Muscle of leg (tissue), 3 donors: ENCODE measurements at regions not wholly inside any gene's neighbourhood (a gene's known extent, or its start where the extent isn't known, plus 50 kb on each side); places are given as distances from the start of the nearest gene placed in this dataset.

Experiments used
- DNase-seq: peaks from one replicate; pipeline ENCODE4 v3.0.0; 2013
- H3K27ac ChIP-seq: one replicate; pipeline ENCODE4 v1.5.1; 2013; ENCODE audit warnings: mild to moderate bottlenecking, low read length, control low read depth
- H3K27me3 ChIP-seq: one replicate; pipeline ENCODE4 v1.6.1; 2013; ENCODE audit warnings: low read length; ENCODE audit not compliant: control insufficient read depth, insufficient read depth
- H3K36me3 ChIP-seq: one replicate; pipeline ENCODE4 v1.6.1; 2013; ENCODE audit warnings: low read length; ENCODE audit not compliant: control insufficient read depth, insufficient read depth
- H3K4me1 ChIP-seq: one replicate; pipeline ENCODE4 v1.6.1; 2013; ENCODE audit warnings: low read length; ENCODE audit not compliant: control insufficient read depth, insufficient read depth
- H3K4me3 ChIP-seq: one replicate; pipeline ENCODE4 v1.5.1; 2013; ENCODE audit warnings: low read length, control low read depth
- H3K9me3 ChIP-seq: replicated peaks from 2 replicates; pipeline ENCODE4 v1.6.1; 2013; ENCODE audit warnings: low read depth, low read length; ENCODE audit not compliant: control insufficient read depth
- WGBS: methylation state at CpG from one replicate; pipeline ENCODE4 v1.1.5; 2013; ENCODE audit warnings: missing lambda C conversion rate; ENCODE audit not compliant: insufficient coverage; 5-methylcytosine and 5-hydroxymethylcytosine counted together

DNA sequence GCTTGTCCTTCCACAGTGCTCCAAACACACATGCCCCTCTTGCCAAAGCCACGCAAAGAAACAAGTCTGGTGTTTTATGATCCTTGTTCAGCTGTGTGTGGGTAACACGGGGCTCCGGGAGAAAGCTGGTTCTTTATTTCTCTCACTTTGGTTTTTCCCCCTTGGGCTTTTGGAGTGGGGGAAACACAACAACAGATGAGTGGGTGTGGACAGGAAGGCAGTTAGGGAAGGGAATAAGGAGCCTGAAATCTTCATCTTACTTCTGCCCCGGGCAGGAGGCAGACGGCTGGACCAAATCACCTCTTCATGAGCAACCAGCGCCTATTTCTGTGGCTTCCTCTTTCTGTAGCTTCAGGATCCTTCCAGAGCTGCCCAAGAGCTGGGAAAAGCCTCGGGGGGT lies 218.5 kb downstream of the PHETA1 start:
- H3K27me3 ChIP-seq = peaks cover 24% of the 10 kb centered on the region
- DNase-seq = no peak
- WGBS = 0% methylated on average over 2 of the region's 7 CpGs
- no peaks in the 10 kb centered on the region for H3K4me1 ChIP-seq
- H3K4me3 ChIP-seq = no peak overlapping the region
- H3K9me3 ChIP-seq = peaks cover 2% of the 10 kb centered on the region
- no peaks in the 10 kb centered on the region for H3K36me3 ChIP-seq
- no peak overlapping the region for H3K27ac ChIP-seq

- no peaks in the 10 kb centered on the region for H3K36me3 ChIP-seq
Observed at GRCh38 chr12:111149299-111149698, 219.6 kb downstream of the PHETA1 start.

DNA sequence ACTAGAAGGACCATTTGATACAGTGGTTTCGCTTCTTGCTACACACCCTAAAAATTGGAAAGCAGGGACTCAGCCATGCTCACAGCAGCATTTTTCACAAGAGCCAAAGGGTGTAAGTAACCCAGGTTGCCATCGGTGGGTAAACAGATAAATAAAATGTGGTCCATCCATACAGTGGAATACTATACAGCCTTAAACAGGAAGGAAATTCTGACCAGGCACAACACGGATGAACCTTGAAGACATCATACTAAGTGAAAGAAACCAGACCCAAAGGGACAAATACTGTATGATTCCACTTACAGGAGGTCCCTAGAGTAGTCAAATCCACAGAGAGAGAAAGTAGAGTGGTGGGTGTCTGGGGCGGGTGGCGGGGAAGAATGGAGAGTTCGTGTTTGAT lies 220.9 kb downstream of the PHETA1 start:
- DNase-seq = no peak
- no peak overlapping the region for H3K27ac ChIP-seq
- H3K4me3 ChIP-seq = no peak overlapping the region
- peaks cover 13% of the 10 kb centered on the region for H3K27me3 ChIP-seq
- peaks cover 2% of the 10 kb centered on the region for H3K9me3 ChIP-seq
- H3K4me1 ChIP-seq = no peaks in the 10 kb centered on the region
- H3K36me3 ChIP-seq = no peaks in the 10 kb centered on the region
- WGBS = 92% methylated on average over 3 of the region's 6 CpGs

More at GRCh38 chr12:111149299-111149698, 219.6 kb downstream of the PHETA1 start:
- H3K9me3 ChIP-seq = peaks cover 2% of the 10 kb centered on the region
- 84% methylated on average over 2 of the region's 4 CpGs for WGBS
- no peaks in the 10 kb centered on the region for H3K4me1 ChIP-seq
- H3K27ac ChIP-seq = no peak overlapping the region
- DNase-seq = no peak
- peaks cover 20% of the 10 kb centered on the region for H3K27me3 ChIP-seq
- H3K4me3 ChIP-seq = no peak overlapping the region

- no peaks in the 10 kb centered on the region for H3K36me3 ChIP-seq
- H3K4me1 ChIP-seq = no peaks in the 10 kb centered on the region
- H3K9me3 ChIP-seq = peaks cover 2% of the 10 kb centered on the region
- no peak overlapping the region for H3K4me3 ChIP-seq
- peaks cover 7% of the 10 kb centered on the region for H3K27me3 ChIP-seq
- no CpG with 5 or more reads among the region's 11 CpGs for WGBS
- no peak overlapping the region for H3K27ac ChIP-seq
- no peak for DNase-seq
Observed at GRCh38 chr12:111143271-111143670, 222.9 kb upstream of the MYL2 start.

DNA sequence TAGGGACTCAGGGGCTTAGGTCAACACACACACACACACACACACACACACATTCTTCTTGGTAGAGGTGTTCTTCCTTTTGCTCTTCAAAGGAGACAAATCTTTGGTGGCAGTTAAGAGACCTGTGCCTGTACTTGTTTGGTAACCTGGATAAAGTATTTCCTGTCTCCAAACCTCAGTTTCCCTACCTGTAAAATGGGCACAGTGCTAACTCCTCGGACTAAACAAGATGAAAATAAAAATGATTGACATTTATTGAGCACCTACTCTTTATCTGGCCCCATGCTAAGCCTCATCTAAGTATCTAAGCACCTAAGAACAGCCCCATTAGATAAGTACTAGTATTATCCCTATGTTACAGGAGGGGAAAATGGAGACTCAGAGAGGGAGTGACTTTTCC lies 220.8 kb upstream of the MYL2 start:
- H3K9me3 ChIP-seq = no peaks in the 10 kb centered on the region
- no peaks in the 10 kb centered on the region for H3K36me3 ChIP-seq
- no peak overlapping the region for H3K4me3 ChIP-seq
- H3K27ac ChIP-seq = no peak overlapping the region
- peaks cover 7% of the 10 kb centered on the region for H3K27me3 ChIP-seq
- no peaks in the 10 kb centered on the region for H3K4me1 ChIP-seq
- no CpG with 5 or more reads among the region's 1 CpG for WGBS
- DNase-seq = no peak

GRCh38 chr12:111138016-111138415 lies 217.6 kb upstream of the MYL2 start:
- H3K4me3 ChIP-seq = no peak overlapping the region
- no peak overlapping the region for H3K27ac ChIP-seq
- H3K4me1 ChIP-seq = no peaks in the 10 kb centered on the region
- H3K9me3 ChIP-seq = no peaks in the 10 kb centered on the region
- no peak for DNase-seq
- 40% methylated on average over 1 of the region's 8 CpGs for WGBS
- no peaks in the 10 kb centered on the region for H3K36me3 ChIP-seq
- peaks cover 5% of the 10 kb centered on the region for H3K27me3 ChIP-seq

GRCh38 chr12:111135293-111135832 lies 215.0 kb upstream of the MYL2 start:
- WGBS = 94% methylated on average over 3 of the region's 5 CpGs
- DNase-seq = no peak

DNA sequence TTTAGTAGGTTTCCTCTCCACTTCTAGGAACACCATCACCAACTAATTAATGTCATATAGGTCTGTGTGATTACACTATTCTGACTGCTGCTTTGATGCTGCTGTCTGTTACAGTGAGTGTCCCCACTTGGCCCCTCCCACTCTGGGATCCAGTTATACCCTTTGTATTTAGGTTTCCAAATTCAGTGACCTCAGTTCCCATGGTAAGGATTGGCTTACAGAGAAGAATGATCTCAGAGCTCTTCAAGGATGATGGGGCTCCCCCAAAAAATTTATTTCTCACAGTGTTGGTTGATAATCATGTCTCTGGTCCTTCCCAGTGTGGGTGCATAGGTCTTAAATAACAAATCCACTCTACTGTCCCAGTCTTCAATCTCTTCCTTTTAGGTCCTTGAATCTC lies 210.0 kb upstream of the MYL2 start:
- Histone ChIP-seq H3K27me3 (no peaks in the 10 kb centered on the region), H3K4me3 (no peak overlapping the region), H3K9me3 (no peaks in the 10 kb centered on the region), H3K36me3 (no peaks in the 10 kb centered on the region), H3K27ac (no peak overlapping the region), H3K4me1 (no peaks in the 10 kb centered on the region)
- DNase-seq = no peak

More at GRCh38 chr12:111135293-111135832, 215.0 kb upstream of the MYL2 start:
- Histone ChIP-seq H3K36me3 (no peaks in the 10 kb centered on the region), H3K9me3 (no peaks in the 10 kb centered on the region), H3K4me1 (no peaks in the 10 kb centered on the region), H3K27me3 (peaks cover 5% of the 10 kb centered on the region), H3K27ac (no peak overlapping the region), H3K4me3 (no peak overlapping the region)

DNA sequence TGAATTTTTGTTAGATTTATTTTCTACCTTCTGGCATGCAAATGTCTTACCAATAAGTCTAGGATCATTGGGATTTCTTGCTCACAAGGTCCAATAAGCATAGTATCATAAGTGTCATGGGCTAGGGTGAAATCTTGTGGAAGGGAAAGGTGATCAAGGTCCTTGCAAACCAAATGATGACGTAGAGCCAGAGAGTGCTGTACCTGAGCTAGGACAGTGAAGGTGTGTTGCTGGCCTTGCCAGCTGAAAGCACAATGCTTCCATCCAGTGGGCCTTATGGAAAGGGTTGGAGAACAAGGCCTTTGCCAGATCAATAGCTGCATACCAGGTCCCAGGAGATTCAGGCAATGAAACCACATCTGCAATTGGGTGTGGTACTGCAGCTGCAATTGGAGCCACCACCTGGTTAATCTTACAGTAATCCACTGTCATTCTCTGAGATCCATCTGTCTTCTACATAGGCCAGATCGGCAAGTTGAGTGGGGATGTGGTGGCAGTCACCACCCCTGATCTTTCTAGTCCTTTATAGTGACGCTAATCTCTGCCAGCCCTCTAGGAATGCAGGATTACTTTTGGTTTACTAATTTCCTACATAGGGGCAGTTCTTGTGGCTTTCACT lies 208.9 kb upstream of the MYL2 start:
- H3K27me3 ChIP-seq = no peaks in the 10 kb centered on the region
- no peaks in the 10 kb centered on the region for H3K4me1 ChIP-seq
- DNase-seq = no peak
- WGBS = 88% methylated on average over 1 of the region's 3 CpGs
- H3K4me3 ChIP-seq = no peak overlapping the region
- H3K9me3 ChIP-seq = no peaks in the 10 kb centered on the region
- H3K27ac ChIP-seq = no peak overlapping the region
- no peaks in the 10 kb centered on the region for H3K36me3 ChIP-seq

- Histone ChIP-seq H3K4me1 (peaks cover 6% of the 10 kb centered on the region), H3K36me3 (no peaks in the 10 kb centered on the region), H3K4me3 (no peak overlapping the region), H3K9me3 (no peaks in the 10 kb centered on the region), H3K27ac (no peak overlapping the region), H3K27me3 (peaks cover 14% of the 10 kb centered on the region)
- WGBS = 42% methylated on average over 1 of the region's 2 CpGs
- peak; percentile 76 for DNase-seq
Observed at GRCh38 chr12:111126331-111126730, 206.0 kb upstream of the MYL2 start.

DNA sequence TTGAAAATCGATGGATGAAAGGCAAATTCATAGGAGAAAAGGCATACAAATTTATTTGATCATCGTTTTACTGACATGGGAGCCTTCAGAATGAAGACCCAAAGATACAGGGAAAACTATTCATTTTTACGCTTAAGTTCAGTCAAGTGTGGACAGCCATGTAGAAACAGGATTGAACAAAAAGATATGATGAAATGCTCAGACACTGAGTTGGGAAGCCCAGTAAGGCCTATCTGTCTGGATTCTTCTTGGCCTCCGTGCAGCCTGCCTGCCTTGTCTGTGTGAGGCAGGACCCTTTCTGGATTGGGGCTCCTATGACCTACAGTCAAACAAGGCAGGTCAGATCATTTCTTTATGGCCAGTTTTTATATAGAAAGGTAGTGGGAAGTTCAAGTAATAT lies 203.8 kb upstream of the MYL2 start:
- DNase-seq = no peak
- no peak overlapping the region for H3K4me3 ChIP-seq
- no peaks in the 10 kb centered on the region for H3K36me3 ChIP-seq
- peaks cover 6% of the 10 kb centered on the region for H3K4me1 ChIP-seq
- WGBS = 79% methylated on average over 3 of the region's 4 CpGs
- peaks cover 33% of the 10 kb centered on the region for H3K27me3 ChIP-seq
- no peak overlapping the region for H3K27ac ChIP-seq
- H3K9me3 ChIP-seq = no peaks in the 10 kb centered on the region
